NCI-H82 (cell line): ENCODE measurements at regions not wholly inside any gene's neighbourhood (a gene's known extent, or its start where the extent isn't known, plus 50 kb on each side); places are given as distances from the start of the nearest gene placed in this dataset.
A peak's percentile ranks its signal among the peaks of the same experiment; 100 is the strongest.
"Not testable (repeated sequence)": the region's sequence is repeated elsewhere in the genome, so short reads cannot be mapped to it uniquely, and the experiment has no call there.

Experiments used
- DNase-seq: peaks from one replicate; lab custom pipeline; 2025; lab: John Stamatoyannopoulos, UW

DNA sequence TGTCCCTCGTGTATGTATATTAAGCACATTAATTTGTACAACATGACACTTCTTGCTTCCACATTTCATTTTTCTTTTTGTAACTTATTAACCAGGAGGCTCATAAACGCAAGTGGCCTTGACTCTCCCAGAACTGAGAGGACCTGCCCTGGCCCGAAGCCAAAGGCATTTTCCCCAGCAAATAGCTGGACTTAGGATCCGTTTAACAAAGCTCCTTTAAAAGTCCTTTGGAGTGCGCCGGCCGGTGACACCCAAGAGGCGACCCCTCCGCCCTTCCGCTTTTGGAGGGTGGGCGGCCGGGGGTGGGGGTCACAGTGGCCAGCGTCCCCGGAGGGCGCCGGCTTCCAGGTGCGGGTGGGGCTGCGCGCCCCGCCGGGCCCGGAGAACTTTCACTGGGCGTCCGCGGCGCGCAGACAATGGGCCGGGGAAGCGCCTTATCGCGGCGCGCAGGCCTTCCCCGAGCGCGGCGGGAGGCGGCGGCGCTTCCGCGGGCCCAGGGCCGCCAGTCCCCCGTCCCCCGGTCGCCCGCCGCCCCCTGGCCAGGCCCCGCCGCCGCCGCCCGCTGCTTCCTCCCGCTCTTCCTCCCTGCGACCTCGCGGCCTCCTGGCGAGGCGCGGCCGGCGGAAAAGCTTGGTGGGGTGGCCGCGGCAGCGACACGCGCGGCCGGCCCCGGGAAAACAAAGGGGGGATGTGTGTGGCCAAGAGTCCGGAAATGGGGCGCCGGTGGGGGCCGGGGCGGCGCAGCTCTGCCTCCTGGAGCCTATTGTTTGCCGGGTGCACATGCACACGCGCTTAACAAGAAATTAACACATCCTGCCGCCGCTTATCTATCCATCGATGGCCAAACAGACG, 613.4 kb downstream of the MCTP2 start:
- DNase-seq: peak; percentile 24

DNA sequence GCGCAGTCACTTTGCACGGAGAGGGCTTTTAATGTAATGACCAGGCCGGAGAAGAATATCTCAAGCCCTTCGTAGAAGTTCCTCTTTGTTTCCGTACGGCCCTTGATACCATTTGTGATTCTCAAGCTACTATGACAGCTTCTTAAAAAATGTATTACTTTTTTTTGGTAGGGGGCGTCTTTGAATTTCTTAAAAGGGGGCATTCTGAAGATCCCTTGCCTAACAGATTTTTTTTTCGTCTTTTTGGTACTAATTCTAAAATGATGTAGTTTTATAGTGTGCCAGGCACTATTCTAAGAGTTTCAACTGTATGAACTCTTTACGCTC, 614.0 kb downstream of the MCTP2 start:
- DNase-seq: no peak

DNA sequence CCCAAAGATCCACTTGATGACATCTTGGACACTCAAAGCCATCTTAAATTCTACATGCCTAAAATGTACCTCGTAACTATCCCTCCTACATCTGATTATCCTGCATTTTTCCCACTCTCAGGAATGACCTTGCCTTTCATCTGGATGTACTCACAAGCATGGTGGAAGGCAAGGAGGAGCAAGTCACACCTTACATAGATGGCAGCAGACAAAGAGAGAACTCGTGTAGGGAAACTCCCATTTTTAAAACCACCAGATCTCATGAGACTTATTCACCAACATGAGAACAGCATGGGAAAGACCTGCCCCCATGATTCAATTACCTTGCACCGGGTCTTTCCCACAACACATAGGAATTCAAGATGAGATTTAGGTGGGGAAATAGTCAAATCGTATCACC, 616.0 kb downstream of the MCTP2 start:
- no peak for DNase-seq

DNA sequence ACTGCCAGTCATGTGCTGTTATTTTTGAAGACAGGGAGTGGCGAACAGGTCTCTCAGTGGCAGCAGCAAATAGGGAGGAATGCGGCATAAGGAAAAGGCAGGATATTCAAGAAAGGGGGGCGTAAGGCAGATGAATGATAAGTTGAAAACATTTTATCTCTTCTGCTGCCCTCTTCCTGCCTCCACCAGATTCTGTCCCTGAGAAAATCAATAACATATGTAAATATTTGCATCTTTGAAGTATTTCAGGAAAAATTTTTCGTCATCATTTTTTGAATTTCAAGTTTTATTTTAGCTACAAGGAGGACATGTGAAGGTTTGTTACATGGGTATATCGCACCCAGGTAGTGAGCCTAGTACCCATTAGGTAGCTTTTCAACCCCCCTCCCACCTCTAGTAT, 616.7 kb downstream of the MCTP2 start:
- no peak for DNase-seq

- DNase-seq: no peak
Observed at GRCh38 chr15:94855018-94855408, 623.7 kb downstream of the MCTP2 start.

DNA sequence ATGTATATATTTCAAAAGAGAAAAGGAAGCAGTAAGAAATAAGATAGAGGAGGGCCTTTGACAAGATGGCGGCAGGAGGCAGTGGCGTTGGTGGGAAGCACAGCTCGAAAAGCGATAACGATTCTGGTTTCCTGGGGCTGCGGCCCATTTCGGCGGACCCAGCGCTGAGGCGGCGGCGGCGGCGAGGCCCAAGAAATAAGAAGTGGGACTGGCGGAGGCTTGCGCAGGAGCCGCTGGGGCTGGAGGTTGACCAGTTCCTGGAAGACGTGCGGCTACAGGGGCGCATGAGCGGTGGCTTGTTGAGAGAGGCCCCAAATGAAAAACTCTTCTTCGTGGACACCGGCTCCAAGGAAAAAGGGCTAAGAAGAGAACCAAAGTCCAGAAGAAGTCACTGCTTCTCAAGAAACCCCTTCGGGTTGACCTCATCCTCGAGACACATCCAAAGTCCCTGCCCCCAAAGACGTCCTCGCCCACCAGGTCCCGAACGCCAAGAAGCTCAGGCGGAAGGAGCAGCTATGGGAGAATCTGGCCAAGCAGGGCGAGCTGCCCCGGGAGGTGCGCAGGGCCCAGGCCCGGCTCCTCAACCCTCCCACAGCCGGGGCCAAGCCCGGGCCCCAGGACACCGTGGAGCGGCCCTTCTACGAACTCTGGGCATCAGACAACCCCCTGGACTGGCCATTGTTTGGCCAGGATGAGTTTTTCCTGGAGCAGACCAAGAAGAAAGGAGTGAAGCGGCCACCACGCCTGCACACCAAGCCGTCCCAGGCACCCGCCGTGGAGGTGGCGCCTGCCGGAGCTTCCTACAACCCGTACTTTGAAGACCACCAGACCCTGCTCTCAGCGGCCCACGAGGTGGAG, 624.3 kb downstream of the MCTP2 start:
- no peak for DNase-seq

DNA sequence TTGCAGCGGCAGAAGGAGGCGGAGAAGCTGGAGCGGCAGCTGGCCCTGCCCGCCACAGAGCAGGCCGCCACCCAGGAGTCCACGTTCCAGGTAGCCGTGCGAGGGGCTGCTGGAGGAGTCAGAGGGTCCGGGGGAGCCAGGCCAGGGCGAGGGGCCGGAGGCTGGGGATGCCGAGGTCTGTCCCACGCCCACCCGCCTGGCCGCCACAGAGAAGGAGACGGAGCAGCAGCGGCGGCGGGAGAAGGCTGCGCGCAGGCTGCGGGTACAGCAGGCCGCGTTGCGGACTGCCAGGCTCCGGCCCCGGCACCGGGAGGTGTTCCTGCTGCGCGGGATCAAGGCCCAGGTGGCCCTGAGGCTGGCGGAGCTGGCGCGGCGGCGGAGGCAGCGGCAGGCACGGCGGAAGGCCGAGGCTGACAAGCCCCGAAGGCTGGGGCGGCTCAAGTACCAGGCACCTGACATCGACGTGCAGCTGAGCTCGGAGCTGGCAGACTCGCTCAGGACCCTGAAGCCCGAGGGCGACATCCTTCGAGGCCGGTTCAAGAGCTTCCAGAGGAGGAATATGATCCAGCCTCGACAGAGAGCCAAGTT, 625.0 kb downstream of the MCTP2 start:
- DNase-seq: no peak

GRCh38 chr15:94857466-94857865, 626.1 kb downstream of the MCTP2 start:
- DNase-seq: no peak

DNA sequence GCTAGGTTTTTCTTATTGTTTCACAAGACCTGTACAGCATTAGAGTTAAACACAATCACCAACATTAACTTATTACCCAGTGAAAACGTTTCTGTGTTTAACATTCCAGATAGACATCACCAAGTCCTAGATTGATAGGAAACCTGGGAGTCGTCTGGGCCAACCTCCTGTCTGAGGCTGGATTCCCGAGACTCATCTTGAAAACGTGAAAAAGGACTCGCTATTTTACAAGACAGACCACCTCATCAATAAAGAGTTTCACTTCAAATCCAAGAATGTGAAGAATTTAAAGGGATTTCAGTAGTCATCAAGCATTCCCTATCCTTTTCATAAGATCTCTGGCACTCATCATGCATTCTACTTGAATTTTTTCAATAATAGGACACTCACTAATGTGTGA, 626.6 kb downstream of the MCTP2 start:
- DNase-seq: no peak

DNA sequence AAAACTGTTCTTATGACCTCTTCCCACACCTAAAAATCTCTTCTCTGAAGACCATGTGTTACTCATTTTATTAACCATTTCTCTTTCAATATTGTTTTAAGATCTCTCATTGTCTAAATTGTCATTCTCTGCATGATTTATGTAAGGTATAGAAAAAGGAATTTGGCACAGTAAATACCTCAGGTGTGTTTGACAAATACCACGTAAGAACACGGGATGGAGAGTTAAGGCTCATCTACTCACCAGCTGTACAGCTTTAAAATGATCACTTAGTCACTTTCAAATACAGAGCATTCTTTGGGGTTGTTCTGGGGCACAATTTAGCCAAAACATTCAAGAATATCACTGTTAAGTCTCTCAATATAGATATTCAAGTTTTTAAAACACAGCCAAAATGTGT, 627.1 kb downstream of the MCTP2 start:
- no peak for DNase-seq

GRCh38 chr15:94858920-94859319, 627.6 kb downstream of the MCTP2 start:
- no peak for DNase-seq

DNA sequence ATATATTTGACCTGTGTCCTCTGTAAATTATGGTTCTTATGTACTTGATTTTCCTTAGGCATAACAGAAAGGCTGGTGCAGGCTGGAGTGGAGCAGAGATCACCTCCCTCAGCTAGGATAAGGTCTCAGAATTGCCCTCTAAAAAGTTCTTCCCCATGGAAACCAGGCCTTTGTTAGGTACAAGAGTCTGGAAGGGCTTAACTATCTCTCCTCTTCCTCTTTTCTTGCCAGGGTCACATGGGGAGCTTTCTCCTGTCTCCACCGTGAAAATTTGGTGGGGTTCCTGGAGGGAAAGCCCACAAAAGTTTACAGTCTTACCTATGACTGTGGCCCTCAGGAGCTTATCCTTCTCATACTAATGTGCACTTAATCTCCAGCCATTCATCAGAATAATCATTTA, 633.2 kb downstream of the MCTP2 start:
- DNase-seq: no peak

DNA sequence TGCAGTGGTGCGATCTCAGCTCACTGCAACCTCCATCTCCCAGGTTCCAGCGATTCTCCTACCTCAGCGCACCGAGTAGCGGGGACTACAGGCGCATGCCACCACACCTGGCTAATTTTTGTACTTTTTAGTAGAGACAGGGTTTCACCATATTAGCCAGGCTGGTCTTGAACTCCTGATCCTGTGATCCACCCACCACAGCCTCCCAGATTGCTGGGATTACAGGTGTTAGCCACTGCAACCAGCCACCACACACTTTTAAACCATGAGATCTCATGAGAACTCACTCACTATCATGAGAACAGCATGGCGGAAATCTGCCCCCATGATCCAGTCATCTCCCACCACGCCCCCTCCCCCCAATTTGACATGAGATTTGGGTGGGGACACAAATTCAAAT, 636.9 kb downstream of the MCTP2 start:
- DNase-seq: not testable (repeated sequence)

DNA sequence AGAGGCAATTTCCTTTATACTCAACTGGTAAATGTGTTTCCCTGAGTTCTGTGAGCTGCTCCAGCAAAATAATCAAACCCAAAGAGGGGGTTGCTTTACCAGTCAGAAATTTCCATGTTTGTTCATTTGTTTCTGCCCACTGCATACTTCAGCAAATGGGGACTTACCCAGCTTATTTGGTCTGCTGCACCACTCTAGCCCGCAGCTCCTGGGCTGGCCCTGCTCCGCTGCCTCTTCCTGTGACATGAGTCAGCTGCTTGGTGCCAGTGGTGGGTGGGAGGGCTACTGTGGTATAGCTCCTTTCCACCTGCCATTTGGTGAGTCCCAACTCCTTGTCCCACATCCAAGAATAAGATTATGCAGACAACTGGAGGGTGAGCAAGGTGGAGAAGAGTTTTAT, 644.2 kb downstream of the MCTP2 start:
- no peak for DNase-seq

DNA sequence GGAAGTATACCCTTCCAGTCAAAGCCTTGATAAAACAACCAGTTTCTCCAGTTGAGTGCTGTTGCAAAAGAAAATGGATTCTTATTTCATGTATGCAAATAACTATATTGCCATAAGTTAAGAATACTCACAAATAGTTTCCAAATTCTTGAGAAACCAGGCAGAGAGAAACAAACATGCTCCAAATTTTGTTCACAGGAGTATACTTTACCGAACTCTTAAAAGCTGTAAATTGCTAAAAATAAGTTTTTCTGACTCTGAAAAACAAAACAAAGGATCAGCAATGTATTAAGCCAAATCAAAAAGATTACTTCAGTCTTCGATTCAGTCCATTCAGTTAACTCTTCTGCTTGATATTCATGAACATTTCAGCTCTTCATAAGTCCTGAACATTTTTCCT, 646.5 kb downstream of the MCTP2 start:
- DNase-seq: no peak

GRCh38 chr15:94882071-94882712, 650.8 kb downstream of the MCTP2 start:
- no peak for DNase-seq

DNA sequence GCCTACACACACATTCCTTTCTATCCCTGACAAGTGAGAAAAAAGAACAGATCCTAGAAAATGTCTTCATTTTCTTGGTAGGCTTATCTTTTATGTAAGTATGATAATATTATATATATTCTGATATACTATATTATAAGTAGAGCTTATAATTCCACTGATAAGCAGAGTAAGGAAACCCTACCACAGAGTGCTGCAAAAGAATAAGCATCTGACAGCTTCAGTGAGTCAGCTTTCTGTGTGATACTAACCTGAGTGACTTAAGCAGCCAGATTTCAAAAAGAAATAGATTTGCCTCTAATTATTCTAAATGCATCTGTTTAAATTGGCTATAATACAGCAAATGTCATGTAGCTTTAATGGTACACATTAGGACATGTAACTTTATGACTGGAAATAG, 656.0 kb downstream of the MCTP2 start:
- DNase-seq: no peak

DNA sequence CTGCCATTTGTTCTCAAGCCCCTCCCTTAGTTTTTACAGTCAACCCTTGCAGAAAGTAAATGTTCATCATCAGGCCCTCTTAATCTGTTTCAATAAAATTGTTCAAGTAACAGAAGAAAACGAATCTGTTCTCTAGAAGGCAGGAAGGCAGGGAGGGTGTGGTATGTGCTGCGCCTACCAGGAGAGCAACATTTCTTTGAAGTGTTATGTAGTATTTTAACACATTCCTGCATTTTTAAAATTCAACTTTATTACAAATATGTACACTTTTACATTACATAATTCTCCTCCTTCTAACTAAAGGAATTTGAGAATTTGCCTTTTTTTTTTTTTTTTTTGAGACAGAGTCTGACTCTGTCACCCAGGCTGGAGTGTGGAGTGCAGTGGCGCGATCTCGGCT, 657.8 kb downstream of the MCTP2 start:
- no peak for DNase-seq

DNA sequence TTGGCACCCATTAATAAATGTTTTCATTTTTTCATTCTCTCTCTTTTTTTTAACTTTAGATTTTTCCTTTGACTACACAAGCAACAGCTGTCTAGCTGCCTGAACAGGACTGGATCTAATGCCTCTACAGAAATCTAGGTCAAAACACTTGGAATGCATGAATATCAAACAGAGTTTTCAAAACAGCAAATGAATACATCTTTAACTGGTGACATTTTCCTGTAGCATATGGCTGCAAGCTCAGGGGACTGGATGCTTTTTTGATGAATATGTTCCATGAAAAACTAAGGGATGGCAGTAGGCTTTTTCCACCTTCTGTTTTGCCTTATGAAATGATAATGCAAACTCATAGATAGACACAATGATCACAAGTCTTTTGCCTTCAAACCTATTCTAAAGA, 661.7 kb downstream of the MCTP2 start:
- DNase-seq: no peak

DNA sequence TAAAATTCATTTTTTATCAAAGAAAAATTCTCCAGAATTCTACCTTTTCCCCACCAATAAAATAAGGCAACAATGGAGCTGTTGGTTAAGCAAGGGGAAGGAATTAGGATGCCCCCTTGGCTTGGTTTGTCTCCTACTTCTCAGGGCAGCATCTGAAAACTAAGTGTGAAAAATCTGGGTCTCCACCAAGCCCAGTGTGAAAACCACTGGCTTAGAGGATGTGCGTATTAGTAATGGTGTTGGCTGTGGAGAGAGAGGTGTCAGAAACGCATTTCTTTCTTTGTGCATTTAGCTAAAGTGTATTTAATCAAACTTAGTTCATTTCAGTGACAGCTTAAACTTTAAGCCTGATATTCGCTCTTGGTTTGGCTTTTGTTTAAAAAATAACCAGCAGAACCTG, 662.7 kb downstream of the MCTP2 start:
- no peak for DNase-seq

GRCh38 chr15:94909510-94909909, 678.1 kb downstream of the MCTP2 start:
- DNase-seq: no peak

GRCh38 chr15:94910166-94910565, 678.8 kb downstream of the MCTP2 start:
- DNase-seq: no peak

DNA sequence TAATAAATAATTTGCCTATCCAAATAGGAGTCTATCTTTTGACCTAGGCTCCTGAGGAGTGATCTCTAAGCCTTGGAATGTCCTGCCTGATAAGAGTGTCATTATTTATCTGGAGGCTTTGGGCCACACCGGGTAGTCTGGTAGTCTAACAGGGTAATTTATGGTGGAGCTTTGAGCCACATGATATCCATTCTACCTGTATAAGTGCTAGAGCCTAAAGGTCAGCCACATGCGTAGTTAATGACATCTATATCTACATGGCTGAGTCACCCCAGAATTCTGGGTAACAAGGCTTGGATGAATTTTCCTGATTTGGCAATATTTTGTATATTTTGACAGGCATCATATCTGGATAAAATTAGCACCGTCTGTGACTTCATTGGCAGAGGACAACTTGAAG, 681.4 kb downstream of the MCTP2 start:
- no peak for DNase-seq
